Activated naive CD4-positive, alpha-beta T cell treated with anti-CD3 and anti-CD28 coated beads for 36 hours (primary cell): ENCODE measurements at regions not wholly inside any gene's neighbourhood (a gene's known extent, or its start where the extent isn't known, plus 50 kb on each side); places are given as distances from the start of the nearest gene placed in this dataset.

Source experiments
- CTCF ChIA-PET: fragments of 350-600 bp; sonication (Branson Sonifier 250); formaldehyde crosslinking; loops from one replicate; lab custom pipeline; 2021; ENCODE audit warnings: antibody characterized with exemption; lab: Charles Lee
- DNase-seq: peaks from one replicate; pipeline ENCODE4 v3.0.0-alpha.2; 2020
- H3K27ac Mint-ChIP-seq: one replicate; pipeline ENCODE4 v1.8.0; 2021; ENCODE audit warnings: mild to moderate bottlenecking, mixed read lengths
- H3K27me3 Mint-ChIP-seq: one replicate; pipeline ENCODE4 v1.8.0; 2021; ENCODE audit warnings: low read depth, mixed read lengths
- H3K36me3 Mint-ChIP-seq: one replicate; pipeline ENCODE4 v1.8.0; 2021; ENCODE audit warnings: low read depth, mixed read lengths
- H3K4me1 Mint-ChIP-seq: one replicate; pipeline ENCODE4 v1.8.0; 2021; ENCODE audit warnings: low read depth, mixed read lengths
- H3K4me3 Mint-ChIP-seq: one replicate; pipeline ENCODE4 v1.8.0; 2021; ENCODE audit warnings: mild to moderate bottlenecking, moderate library complexity, mixed read lengths
- H3K9me3 Mint-ChIP-seq: one replicate; pipeline ENCODE4 v1.8.0; 2021; ENCODE audit warnings: mixed read lengths
- intact Hi-C: fragments of 100-400 bp; cut with micrococcal nuclease; formaldehyde crosslinking; loops from one replicate; pipeline ENCODE4 v1.15.1; 2023

DNA sequence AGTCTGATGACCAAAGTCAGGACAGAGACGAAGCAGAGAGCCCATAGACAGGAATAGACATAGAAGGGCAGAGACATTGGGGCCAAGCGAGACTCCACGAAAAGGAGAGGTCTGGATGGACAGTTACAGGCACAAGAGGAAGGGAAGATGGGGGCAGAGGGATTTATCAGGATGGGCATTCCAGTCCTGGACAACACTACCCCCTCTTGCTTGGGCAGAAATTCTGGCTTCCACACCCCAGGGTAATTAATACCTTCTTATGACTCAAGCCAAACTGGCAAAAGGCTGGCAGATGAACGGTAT is 82.2 kb upstream of the MAFB start:
- Mint-ChIP-seq H3K27ac (no peak overlapping the region), H3K4me1 (no peaks in the 10 kb centered on the region), H3K4me3 (no peak overlapping the region), H3K9me3 (no peaks in the 10 kb centered on the region), H3K27me3 (peaks cover 2% of the 10 kb centered on the region), H3K36me3 (no peaks in the 10 kb centered on the region)
- intact Hi-C loops, result no loop called here
- DNase-seq, result no peak
- CTCF ChIA-PET, result no interaction called here

- Mint-ChIP-seq H3K36me3 (no peaks in the 10 kb centered on the region), H3K9me3 (no peaks in the 10 kb centered on the region), H3K27ac (no peak overlapping the region), H3K4me3 (no peak overlapping the region), H3K27me3 (peaks cover 2% of the 10 kb centered on the region), H3K4me1 (no peaks in the 10 kb centered on the region)
- intact Hi-C loops, result no loop called here
- no peak for DNase-seq
- CTCF ChIA-PET, result interaction anchor here (0.6 kb wide), 1 partner anchor 92 kb away, joined by 3 read pairs; no protein-coding TSS in a partner anchor
Observed at GRCh38 chr20:40771848-40772511, 82.9 kb upstream of the MAFB start.

DNA sequence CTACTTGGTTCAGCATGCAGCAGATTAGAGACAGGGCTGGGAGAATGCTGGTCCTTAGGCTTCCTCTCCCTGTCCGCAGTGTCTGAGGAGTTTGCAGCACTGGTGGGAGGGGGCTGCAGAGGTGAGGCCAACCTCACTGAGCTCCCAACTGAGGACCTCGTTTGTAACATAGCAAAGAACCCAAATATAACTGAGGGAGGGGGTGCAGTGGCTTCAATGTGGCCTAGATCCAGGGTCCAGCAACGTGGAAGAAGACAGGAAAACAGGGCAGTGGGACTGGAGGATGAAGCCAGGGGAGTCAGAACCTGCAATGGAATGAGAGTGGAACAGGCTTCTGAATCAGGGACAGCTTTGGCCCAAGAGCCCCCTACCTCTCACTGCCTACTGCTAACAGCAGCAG is 84.3 kb upstream of the MAFB start:
- intact Hi-C loops, result no loop called here
- Mint-ChIP-seq H3K4me3 (no peak overlapping the region), H3K4me1 (no peaks in the 10 kb centered on the region)

DNA sequence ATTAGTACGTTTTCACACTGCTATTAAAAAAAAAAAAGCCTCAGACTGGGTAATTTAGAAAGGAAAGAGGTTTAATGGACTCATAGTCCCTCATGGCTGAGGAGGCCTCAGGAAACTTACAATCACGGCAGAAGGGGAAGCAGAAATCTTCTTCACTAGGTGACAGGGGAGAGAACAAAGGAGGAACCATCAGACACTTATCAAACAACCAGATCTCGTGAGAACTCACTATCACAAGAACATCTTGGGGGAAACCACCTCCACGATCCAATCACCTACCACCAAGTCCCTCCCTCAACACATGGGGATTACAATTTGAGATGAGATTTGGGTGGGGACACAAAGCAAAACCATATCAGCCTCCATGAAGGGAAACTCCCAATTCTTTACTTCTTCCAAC is 85.2 kb upstream of the MAFB start:
- CTCF ChIA-PET, result no interaction called here
- H3K27ac Mint-ChIP-seq, result no peak overlapping the region

More for the DNA sequence above, 84.3 kb upstream of the MAFB start:
- CTCF ChIA-PET, result no interaction called here
- Mint-ChIP-seq H3K36me3 (no peaks in the 10 kb centered on the region), H3K27ac (no peak overlapping the region), H3K27me3 (peaks cover 2% of the 10 kb centered on the region), H3K9me3 (no peaks in the 10 kb centered on the region)
- DNase-seq, result no peak

GRCh38 chr20:40775561-40776146 is 86.6 kb upstream of the MAFB start:
- Mint-ChIP-seq H3K4me1 (no peaks in the 10 kb centered on the region), H3K27me3 (no peaks in the 10 kb centered on the region), H3K27ac (no peak overlapping the region), H3K36me3 (no peaks in the 10 kb centered on the region), H3K9me3 (no peaks in the 10 kb centered on the region), H3K4me3 (no peak overlapping the region)
- CTCF ChIA-PET, result no interaction called here
- intact Hi-C loops, result no loop called here
- no peak for DNase-seq

More for the DNA sequence above, 85.2 kb upstream of the MAFB start:
- intact Hi-C loops, result no loop called here
- Mint-ChIP-seq H3K4me1 (no peaks in the 10 kb centered on the region), H3K36me3 (no peaks in the 10 kb centered on the region), H3K9me3 (no peaks in the 10 kb centered on the region), H3K4me3 (no peak overlapping the region), H3K27me3 (peaks cover 2% of the 10 kb centered on the region)
- no peak for DNase-seq

DNA sequence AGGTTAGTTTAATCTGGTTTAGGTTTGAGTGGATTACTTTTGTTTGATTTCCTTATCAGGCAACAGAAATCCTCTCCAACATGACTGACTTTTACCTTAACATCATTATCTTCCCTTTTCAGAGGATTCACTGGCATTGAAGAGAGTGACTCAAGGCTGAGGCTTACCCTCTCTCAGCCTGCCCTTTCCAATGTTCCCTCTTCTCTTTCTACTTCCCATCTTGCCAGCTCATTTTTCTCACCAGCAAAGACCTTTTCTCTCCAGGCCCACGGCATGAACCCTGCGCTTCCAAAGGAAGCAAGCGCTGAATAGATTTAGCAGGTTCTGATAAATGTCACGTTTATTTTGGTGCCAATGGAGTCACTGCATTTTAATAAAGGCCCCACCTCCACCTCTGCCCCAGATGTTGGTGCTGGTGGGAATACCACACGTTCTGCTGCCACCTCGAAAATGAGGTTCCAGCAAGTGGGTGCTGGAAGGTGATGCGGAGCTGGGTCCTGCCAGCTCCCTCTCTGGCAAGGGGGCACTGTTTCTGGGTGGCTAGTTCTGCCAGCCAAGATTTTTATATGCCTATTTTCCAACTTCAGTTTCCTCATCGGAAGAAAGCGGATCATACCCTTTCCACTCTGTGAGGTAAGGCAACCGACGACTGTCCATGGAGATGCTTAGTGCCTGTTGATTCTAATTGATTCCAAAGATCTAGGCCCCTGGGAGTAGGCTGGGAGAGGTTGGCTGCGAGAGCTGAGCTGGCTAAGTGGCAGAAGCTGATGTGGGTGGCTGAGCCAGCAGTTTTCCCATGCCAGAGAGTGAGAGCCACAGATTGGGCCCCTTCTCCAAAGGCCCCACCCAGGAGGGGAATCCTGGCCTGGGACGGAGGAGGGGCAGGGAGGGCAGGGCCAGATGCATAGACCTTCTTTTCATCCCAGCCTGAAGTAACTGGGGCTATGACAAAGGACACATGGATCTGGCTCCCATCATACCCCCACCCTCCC is 87.7 kb upstream of the MAFB start:
- Mint-ChIP-seq H3K27ac (no peak overlapping the region), H3K27me3 (no peaks in the 10 kb centered on the region), H3K4me1 (no peaks in the 10 kb centered on the region), H3K36me3 (no peaks in the 10 kb centered on the region), H3K9me3 (no peaks in the 10 kb centered on the region), H3K4me3 (no peak overlapping the region)
- intact Hi-C loops, result no loop called here
- CTCF ChIA-PET, result no interaction called here
- DNase-seq, result no peak

- no peaks in the 10 kb centered on the region for H3K9me3 Mint-ChIP-seq
- intact Hi-C loops, result no loop called here
- no peak overlapping the region for H3K4me3 Mint-ChIP-seq
- no peaks in the 10 kb centered on the region for H3K36me3 Mint-ChIP-seq
- no peaks in the 10 kb centered on the region for H3K27me3 Mint-ChIP-seq
- CTCF ChIA-PET, result no interaction called here
- no peak overlapping the region for H3K27ac Mint-ChIP-seq
- DNase-seq, result no peak
- no peaks in the 10 kb centered on the region for H3K4me1 Mint-ChIP-seq
Observed at GRCh38 chr20:40777653-40778052, 88.6 kb upstream of the MAFB start.

DNA sequence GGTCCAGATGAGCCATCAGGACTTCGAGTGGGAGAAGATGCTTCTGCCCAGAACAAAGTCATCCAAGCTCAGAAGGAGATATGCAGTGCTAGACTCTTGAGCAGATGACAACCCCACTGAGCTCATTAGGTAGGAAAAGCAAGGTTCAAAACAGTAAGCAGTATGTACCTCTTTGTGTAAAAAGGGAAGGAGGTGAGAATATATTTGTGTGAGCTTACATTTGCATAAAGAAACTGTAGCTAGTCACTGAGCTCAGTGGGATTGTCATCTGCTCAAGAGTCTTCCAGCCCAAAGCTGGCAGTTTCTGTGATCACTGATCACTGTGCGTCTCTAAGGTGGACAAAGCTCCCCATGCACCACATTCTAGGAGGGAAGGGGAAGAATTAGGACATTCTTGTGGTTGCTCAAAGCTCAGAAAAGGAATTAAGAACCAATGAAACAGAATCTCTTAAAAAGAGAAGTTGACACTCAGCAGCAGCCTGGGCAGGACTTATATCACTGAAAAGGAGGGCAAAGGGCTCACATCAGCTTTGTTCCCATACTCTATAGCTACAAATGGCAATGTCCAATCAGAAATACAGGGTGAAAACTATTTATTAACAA is 90.0 kb upstream of the MAFB start:
- intact Hi-C loops, result no loop called here
- Mint-ChIP-seq H3K4me1 (no peaks in the 10 kb centered on the region), H3K9me3 (no peaks in the 10 kb centered on the region), H3K36me3 (no peaks in the 10 kb centered on the region), H3K27ac (no peak overlapping the region), H3K4me3 (no peak overlapping the region), H3K27me3 (no peaks in the 10 kb centered on the region)
- no peak for DNase-seq
- CTCF ChIA-PET, result interaction anchor here (1.1 kb wide), 1 partner anchor 22 kb away, joined by 3 read pairs; no protein-coding TSS in a partner anchor

- CTCF ChIA-PET, result no interaction called here
- H3K27me3 Mint-ChIP-seq, result peaks cover 2% of the 10 kb centered on the region
- H3K36me3 Mint-ChIP-seq, result no peaks in the 10 kb centered on the region
- H3K4me3 Mint-ChIP-seq, result no peak overlapping the region
- H3K9me3 Mint-ChIP-seq, result no peaks in the 10 kb centered on the region
- no peak overlapping the region for H3K27ac Mint-ChIP-seq
- intact Hi-C loops, result no loop called here
- H3K4me1 Mint-ChIP-seq, result no peaks in the 10 kb centered on the region
- no peak for DNase-seq
Observed at GRCh38 chr20:40781327-40782042, 92.4 kb upstream of the MAFB start.

- Mint-ChIP-seq H3K9me3 (no peaks in the 10 kb centered on the region), H3K27me3 (peaks cover 2% of the 10 kb centered on the region), H3K27ac (no peak overlapping the region), H3K4me1 (no peaks in the 10 kb centered on the region), H3K36me3 (no peaks in the 10 kb centered on the region), H3K4me3 (no peak overlapping the region)
- DNase-seq, result no peak
- intact Hi-C loops, result no loop called here
- CTCF ChIA-PET, result no interaction called here
Observed at GRCh38 chr20:40782043-40782368, 93.0 kb upstream of the MAFB start.

GRCh38 chr20:40785346-40785745 is 96.3 kb upstream of the MAFB start:
- Mint-ChIP-seq H3K4me1 (no peaks in the 10 kb centered on the region), H3K27me3 (peaks cover 10% of the 10 kb centered on the region), H3K9me3 (no peaks in the 10 kb centered on the region), H3K36me3 (no peaks in the 10 kb centered on the region), H3K27ac (no peak overlapping the region), H3K4me3 (no peak overlapping the region)
- CTCF ChIA-PET, result interaction anchor here (0.6 kb wide), 1 partner anchor 1736 kb away, joined by 3 read pairs; no protein-coding TSS in a partner anchor
- intact Hi-C loops, result no loop called here
- DNase-seq, result no peak

DNA sequence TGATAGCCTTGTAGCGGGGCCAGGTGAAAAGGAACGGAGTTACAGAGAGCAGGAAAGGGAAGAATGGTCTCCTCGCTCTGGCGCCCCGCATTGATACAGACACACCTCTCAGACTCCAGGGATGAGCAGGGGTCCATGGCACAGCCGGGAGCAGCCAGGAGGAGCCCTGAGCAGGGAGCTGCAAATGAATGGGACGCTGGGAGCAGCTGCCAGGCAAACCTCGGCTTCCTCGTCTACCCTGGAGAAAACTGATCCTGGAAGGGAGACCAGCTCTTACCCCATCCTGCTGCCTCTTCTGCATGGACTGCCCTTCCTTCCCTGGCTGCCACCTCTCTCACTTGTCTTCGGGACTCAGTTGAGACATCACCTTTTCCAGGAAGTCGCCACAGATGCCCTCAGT is 97.3 kb upstream of the MAFB start:
- CTCF ChIA-PET, result interaction anchor here (0.6 kb wide), 1 partner anchor 43 kb away, joined by 3 read pairs; no protein-coding TSS in a partner anchor
- H3K27me3 Mint-ChIP-seq, result peaks cover 10% of the 10 kb centered on the region
- no peak overlapping the region for H3K4me3 Mint-ChIP-seq
- no peaks in the 10 kb centered on the region for H3K4me1 Mint-ChIP-seq
- H3K36me3 Mint-ChIP-seq, result no peaks in the 10 kb centered on the region
- H3K9me3 Mint-ChIP-seq, result no peaks in the 10 kb centered on the region
- intact Hi-C loops, result no loop called here
- no peak overlapping the region for H3K27ac Mint-ChIP-seq
- DNase-seq, result no peak
